ENCODE measurements at regions not wholly inside any gene's neighbourhood (a gene's known extent, or its start where the extent isn't known, plus 50 kb on each side); places are given as distances from the start of the nearest gene placed in this dataset.

GRCh38 chr10:106158241-106158640 lies 1006.3 kb downstream of the SORCS1 start:
- TF ChIP-seq CTCF (IDR thresholded peaks at IDR 0.05), result no peak
- no peak for TF ChIP-seq BHLHE40 (IDR thresholded peaks at IDR 0.05; ENCODE audit: low read depth, low read length)
- no peak for TF ChIP-seq RNF2 (IDR thresholded peaks at IDR 0.05; ENCODE audit: borderline replicate concordance, low read depth)
- no peak for TF ChIP-seq ESRRA (IDR thresholded peaks at IDR 0.05; ENCODE audit: borderline replicate concordance, low read length)
- no peak for TF ChIP-seq MAFK (IDR thresholded peaks at IDR 0.05; ENCODE audit: partially characterized antibody)
- no peak for TF ChIP-seq USF2 (IDR thresholded peaks at IDR 0.05)
- no peak for TF ChIP-seq MYC (IDR thresholded peaks at IDR 0.05; ENCODE audit: borderline replicate concordance, low read length)
